HG03558 (cell line): ENCODE measurements at regions not wholly inside any gene's neighbourhood (a gene's known extent, or its start where the extent isn't known, plus 50 kb on each side); places are given as distances from the start of the nearest gene placed in this dataset.
"Not testable (repeated sequence)": the region's sequence is repeated elsewhere in the genome, so short reads cannot be mapped to it uniquely, and the experiment has no call there.

ENCODE experiments used
- ATAC-seq: cut with Tn5 transposase; IDR thresholded peaks from one replicate; pipeline ENCODE4 v1.9.1; 2021; ENCODE audit warnings: moderate number of reproducible peaks; ENCODE audit not compliant: unreplicated experiment; ENCODE audit errors: extremely low read depth

DNA sequence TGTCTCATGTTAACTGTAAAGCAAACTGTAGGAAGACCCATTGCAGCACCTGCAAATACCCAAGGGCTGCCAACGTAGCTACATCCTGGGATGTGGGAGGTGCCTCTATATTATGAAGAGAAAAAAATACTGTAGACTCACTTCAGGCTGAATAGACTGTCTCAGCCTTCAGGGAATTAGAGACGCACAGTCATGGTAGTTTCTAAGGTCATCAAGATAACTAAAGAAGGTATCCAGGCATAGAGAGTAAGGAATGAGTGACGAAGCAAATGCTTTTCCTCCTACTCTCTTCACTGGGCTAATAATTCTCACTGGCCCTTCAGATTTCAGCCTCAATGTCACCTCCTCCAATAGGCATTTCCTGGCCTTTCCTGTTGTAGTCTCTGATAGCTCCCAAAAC lies 121.6 kb upstream of the ECI2 start:
- no peak for ATAC-seq

DNA sequence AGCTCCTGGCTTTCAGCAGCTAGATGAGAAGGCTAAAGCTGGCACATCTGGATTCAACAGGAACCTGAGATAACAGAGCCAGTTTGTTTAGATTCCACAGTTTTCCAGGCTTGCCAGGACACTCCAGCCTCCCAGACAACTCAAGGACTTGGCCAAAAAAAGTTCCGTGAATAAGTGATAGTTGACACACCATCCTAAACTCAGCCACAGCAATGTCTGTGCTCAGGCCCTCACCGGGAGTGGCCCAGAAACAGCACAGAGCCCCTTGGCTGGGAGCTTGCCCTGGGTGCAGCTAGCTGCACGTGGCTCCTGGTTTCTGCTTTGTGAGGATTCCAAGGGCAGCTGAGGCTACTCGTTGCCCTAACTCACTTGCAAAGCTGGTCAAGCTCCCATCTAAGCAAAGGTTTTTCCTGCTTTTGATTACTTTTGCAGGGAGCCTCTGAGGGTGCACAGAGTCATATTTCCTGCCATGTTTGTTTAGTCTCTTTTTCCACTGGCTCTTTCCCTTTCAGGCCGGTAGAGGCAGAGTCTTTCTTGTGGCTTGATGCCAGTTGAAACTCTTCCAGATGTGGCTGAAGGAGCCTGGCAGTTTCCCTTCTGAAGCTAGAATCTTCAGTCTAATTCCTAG lies 118.3 kb upstream of the ECI2 start:
- no peak for ATAC-seq

- ATAC-seq: not testable (repeated sequence)
Measured at GRCh38 chr6:4252445-4252844, 117.1 kb upstream of the ECI2 start.

- ATAC-seq: no peak
Measured at GRCh38 chr6:4250645-4251044, 115.3 kb upstream of the ECI2 start.

GRCh38 chr6:4243832-4244231 lies 108.5 kb upstream of the ECI2 start:
- ATAC-seq: not testable (repeated sequence)

GRCh38 chr6:4243237-4243636 lies 107.9 kb upstream of the ECI2 start:
- ATAC-seq: no peak

DNA sequence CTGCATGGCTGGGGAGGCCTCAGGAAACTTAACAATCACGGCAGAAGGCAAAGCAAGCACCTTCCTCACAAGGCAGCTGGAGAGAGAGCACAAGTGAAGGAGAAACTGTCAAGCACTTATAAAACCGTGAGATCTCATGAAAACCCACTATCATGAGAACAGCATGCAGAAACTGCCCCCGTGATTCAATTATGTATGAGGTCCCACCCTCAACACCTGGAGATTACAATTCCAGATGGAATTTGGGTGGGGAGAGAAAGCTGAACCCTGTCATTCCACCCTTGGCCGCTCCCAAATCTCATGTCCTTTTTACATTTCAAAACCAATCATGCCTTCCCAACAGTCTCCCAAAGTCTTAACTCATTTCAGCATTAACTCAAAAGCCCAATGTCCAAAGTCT lies 107.2 kb upstream of the ECI2 start:
- no peak for ATAC-seq

DNA sequence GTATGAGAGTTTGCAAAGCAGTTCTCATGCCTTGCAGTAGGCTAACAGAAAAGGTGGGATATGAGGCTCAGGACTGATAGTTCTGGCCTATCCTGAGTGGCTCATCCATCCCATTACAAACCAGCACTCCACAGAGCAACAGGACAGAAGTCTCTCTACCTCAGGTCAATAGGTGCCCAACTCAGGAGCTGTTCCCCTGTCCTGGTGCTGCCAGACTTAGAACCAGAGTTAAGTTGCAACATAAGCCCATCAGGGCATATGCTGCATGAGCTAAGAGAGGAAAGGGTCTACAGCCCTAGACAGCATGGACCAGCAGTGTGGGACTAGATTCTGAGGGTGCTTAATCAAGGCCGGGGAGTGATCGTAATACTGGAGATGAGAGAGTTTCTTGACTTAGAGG lies 104.8 kb upstream of the ECI2 start:
- ATAC-seq: no peak

- ATAC-seq: no peak
Measured at GRCh38 chr6:4225161-4225872, 89.9 kb upstream of the ECI2 start.

DNA sequence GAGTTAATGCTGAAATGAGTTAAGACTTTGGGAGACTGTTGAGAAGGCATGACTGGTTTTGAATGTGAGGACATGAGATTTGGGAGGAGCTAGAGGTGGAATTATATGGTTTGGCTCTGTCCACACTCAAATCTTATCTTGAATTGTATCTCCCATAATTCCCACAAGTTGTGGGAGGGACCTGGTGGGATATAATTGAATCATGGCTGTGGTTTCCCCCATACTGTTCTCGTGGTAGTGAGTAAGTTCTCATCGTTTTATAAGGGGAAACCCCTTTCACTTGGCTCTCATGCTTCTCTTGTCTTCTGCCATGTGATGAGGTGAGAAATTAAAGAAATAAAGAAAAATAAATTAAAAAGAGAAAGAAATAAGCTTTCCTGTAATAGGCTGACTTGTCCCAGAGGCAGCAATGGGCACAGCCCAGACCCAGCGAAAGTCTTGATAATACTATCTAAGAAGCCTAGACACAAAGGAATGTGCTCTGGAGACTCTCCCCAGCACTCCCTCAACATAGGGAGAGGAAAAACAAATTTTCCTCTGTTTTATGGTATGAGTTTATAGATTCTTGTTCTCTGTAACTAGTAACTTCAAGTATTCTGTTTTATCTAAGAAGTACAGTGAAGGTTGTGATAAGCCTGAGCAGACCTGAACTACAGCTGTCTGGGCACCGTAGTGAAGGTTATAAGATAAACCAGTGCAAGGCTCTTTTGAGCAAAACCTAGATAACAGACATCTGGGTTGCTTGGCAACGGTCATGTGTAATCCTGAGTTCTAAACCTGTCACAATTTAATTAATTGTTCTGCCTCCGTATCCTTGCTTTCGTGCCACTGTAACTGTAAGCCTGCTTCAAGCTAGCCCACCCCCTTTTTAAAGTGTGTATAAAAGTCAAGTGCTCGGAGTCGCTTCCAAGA lies 88.9 kb upstream of the ECI2 start:
- no peak for ATAC-seq

- ATAC-seq: no peak
Measured at GRCh38 chr6:4220558-4220957, 85.2 kb upstream of the ECI2 start.

DNA sequence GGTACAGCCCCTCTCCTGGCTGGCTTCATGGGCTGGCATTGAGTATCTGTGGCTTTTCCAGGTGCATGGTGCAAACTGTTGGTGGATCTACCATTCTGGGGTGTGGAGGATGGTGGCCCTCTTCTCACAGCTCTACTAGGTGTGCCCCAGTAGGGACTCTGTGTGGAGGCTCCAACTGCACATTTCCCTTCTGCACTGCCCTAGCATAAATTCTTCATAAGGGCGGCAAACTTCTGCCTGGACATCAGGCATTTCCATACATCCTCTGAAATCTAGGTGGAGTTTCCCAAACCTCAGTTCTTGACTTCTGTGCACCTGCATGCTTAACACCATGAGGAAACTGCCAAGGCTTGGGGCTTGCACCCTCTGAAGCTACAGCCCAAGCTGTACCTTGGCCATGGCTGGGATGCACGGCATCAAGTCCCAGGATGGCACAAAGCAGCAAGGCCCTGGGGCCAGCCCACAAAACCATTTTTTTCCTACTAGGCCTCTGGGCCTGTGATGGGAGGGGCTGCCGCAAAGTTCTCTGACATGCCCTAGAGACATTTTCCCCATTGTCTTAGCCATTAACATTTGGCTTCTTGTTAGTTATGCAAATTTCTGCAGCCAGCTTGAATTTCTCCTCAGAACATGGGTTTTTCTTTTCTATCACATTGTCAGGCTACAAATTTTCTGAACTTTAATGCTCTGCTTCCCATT lies 83.4 kb upstream of the ECI2 start:
- not testable (repeated sequence) for ATAC-seq

DNA sequence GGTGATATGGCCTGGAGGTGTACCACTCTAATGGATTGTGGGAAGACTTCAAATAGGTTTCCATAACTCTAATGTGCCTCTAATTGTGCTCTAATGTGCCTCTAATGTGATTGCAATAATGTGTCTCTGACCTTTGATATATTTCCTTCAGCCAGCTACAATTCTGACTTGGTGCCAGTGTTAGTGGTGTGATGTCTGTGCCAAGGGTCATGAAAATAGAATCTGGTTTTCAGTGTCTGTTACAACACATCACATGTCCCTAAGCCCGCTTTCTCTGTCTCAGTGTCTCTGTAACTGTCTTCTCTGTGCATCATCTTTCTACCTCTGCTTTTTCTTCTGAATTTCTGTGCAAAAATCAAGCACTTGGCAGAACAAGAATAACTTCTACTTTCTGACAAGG lies 77.2 kb upstream of the ECI2 start:
- no peak for ATAC-seq

GRCh38 chr6:4210629-4211419 lies 75.4 kb upstream of the ECI2 start:
- ATAC-seq: no peak

- no peak for ATAC-seq
Measured at GRCh38 chr6:4209196-4209595, 73.8 kb upstream of the ECI2 start.

- no peak for ATAC-seq
Measured at GRCh38 chr6:4208158-4208557, 72.8 kb upstream of the ECI2 start.

DNA sequence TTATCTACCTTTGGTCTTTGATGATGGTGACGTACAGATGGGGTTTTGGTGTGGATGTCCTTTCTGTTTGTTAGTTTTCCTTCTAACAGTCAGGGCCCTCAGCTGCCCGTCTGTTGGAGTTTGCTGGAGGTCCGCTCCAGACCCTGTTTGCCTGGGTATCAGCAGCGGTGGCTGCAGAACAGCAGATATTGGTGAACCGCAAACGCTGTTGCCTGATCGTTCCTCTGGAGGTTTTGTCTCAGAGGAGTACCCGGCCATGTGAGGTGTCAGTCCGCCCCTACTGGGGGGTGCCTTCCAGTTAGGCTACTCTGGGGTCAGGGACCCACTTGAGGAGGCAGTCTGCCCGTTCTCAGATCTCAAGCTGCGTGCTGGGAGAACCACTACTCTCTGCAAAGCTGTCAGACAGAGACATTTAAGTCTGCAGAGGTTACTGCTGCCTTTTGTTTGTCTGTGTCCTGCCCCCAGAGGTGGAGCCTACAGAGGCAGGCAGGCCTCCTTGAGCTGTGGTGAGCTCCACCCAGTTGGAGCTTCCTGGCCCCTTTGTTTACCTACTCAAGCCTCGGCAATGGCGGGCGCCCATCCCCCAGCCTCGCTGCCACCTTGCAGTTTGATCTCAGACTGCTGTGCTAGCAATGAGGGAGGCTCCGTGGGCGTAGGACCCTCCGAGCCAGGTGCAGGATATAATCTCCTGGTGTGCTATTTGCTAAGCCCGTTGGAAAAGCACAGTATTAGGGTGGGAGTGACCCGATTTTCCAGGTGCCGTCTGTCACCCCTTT lies 68.5 kb upstream of the ECI2 start:
- ATAC-seq: not testable (repeated sequence)

GRCh38 chr6:4192627-4193026 lies 57.3 kb upstream of the ECI2 start:
- ATAC-seq: no peak

DNA sequence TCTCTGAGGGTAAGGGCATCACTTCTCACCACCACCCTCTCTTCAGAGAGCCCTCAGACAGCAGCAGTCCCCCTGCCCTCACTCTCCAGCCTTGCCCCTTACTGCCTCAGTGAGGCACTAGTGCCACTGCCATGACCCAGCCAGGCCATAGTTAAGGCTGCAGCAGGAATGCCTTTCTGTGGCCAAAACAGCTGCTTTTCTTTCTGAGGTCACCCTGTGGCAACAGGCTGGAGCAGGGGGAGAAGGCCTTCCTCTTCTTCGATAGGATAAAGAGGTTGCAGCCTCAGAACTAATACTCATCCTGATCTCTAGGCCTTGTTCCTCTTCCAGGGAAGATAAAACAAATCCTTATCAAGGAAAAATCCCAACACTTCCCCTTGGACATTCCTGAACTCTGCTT lies 56.8 kb upstream of the ECI2 start:
- no peak for ATAC-seq
